Neural cell (in vitro differentiated cells): ENCODE measurements at regions not wholly inside any gene's neighbourhood (a gene's known extent, or its start where the extent isn't known, plus 50 kb on each side); places are given as distances from the start of the nearest gene placed in this dataset.

Experiments
- H2AFZ ChIP-seq: fragments of 200-600, 300-800 bp; sonication (generic), shearing (Covaris generic); 2 replicates; pipeline ENCODE4 v1.6.0; 2014; ENCODE audit warnings: low read depth, mild to moderate bottlenecking, antibody characterized with exemption, low read length, moderate library complexity
- H3F3A ChIP-seq: fragments of 200-600 bp; shearing (Covaris generic); 2 replicates; pipeline ENCODE4 v1.6.1; 2016; ENCODE audit warnings: mild to moderate bottlenecking, moderate library complexity, mixed read lengths, antibody characterized with exemption, low read length; ENCODE audit not compliant: insufficient read depth, poor library complexity, severe bottlenecking
- H3K27ac ChIP-seq: fragments of 200-600, 300-800 bp; sonication (generic), shearing (Covaris generic); 2 replicates; pipeline ENCODE4 v1.5.1; 2014; ENCODE audit warnings: mild to moderate bottlenecking, low read length, moderate library complexity
- H3K27me3 ChIP-seq: fragments of 300-800, 200-600 bp; sonication (generic), shearing (Covaris generic); 2 replicates; pipeline ENCODE4 v1.6.0; 2014; ENCODE audit warnings: mild to moderate bottlenecking, low read depth, low read length, moderate library complexity; ENCODE audit not compliant: insufficient read depth
- H3K36me3 ChIP-seq: fragments of 300-800, 200-600 bp; sonication (generic), shearing (Covaris generic); 2 replicates; pipeline ENCODE4 v1.5.1; 2014; ENCODE audit warnings: mild to moderate bottlenecking, antibody characterized with exemption, low read length, moderate library complexity; ENCODE audit not compliant: insufficient read depth
- H3K4me2 ChIP-seq: fragments of 300-800, 200-600 bp; sonication (generic), shearing (Covaris generic); 2 replicates; pipeline ENCODE4 v1.6.0; 2014; ENCODE audit warnings: mild to moderate bottlenecking, low read length
- H3K4me3 ChIP-seq: fragments of 300-800, 200-600 bp; sonication (generic), shearing (Covaris generic); 2 replicates; pipeline ENCODE4 v1.5.1; 2014; ENCODE audit warnings: mild to moderate bottlenecking, low read length, moderate library complexity
- H3K79me2 ChIP-seq: fragments of 200-600 bp; shearing (Covaris generic); replicated peaks from 2 replicates; pipeline ENCODE4 v1.6.0; 2014; ENCODE audit warnings: mild to moderate bottlenecking, low read length, moderate library complexity; ENCODE audit not compliant: insufficient read depth
- H3K9ac ChIP-seq: fragments of 300-800, 200-600 bp; sonication (generic), shearing (Covaris generic); 2 replicates; pipeline ENCODE4 v1.6.1; 2016; ENCODE audit warnings: mild to moderate bottlenecking, low read length, mixed read lengths
- H3K9me2 ChIP-seq: fragments of 200-600 bp; shearing (Covaris generic); 2 replicates; pipeline ENCODE4 v1.6.1; 2016; ENCODE audit warnings: mild to moderate bottlenecking, low read length, mixed read lengths; ENCODE audit not compliant: insufficient read depth
- H3K9me3 ChIP-seq: fragments of 200-600, 300-800 bp; sonication (generic), shearing (Covaris generic); 2 replicates; pipeline ENCODE4 v1.6.1; 2016; ENCODE audit warnings: mild to moderate bottlenecking, mixed run types, low read length, moderate library complexity, mixed read lengths
- H4K20me1 ChIP-seq: fragments of 200-600 bp; shearing (Covaris generic); 2 replicates; pipeline ENCODE4 v1.6.1; 2016; ENCODE audit warnings: mild to moderate bottlenecking, mixed run types; ENCODE audit not compliant: insufficient read depth
- CTCF ChIP-seq: fragments of 450-650 bp; IDR thresholded peaks from 2 replicates; pipeline ENCODE4 v1.5.1; 2014; ENCODE audit warnings: antibody characterized with exemption, mild to moderate bottlenecking, moderate library complexity; ENCODE audit not compliant: poor library complexity, severe bottlenecking
- EP300 ChIP-seq: fragments of 450-650 bp; conservative IDR thresholded peaks from 2 replicates; pipeline ENCODE4 v1.6.1; 2014; ENCODE audit warnings: antibody characterized with exemption, mild to moderate bottlenecking, moderate library complexity; ENCODE audit not compliant: poor library complexity, severe bottlenecking
- EZH2 ChIP-seq: fragments of 200-600, 300-800 bp; shearing (Covaris generic), sonication (generic); IDR thresholded peaks from 2 replicates; pipeline ENCODE4 v1.6.1; 2014; ENCODE audit warnings: antibody characterized with exemption, low read length, borderline replicate concordance, mild to moderate bottlenecking; ENCODE audit not compliant: insufficient read depth, poor library complexity, severe bottlenecking
- MXI1 ChIP-seq: fragments of 450-650 bp; conservative IDR thresholded peaks from 2 replicates; pipeline ENCODE4 v1.6.1; 2014; ENCODE audit warnings: antibody characterized with exemption, mild to moderate bottlenecking; ENCODE audit not compliant: poor library complexity, severe bottlenecking
- POLR2AphosphoS5 ChIP-seq: IDR thresholded peaks from 2 replicates; pipeline ENCODE4 v1.6.1; 2012
- RAD21 ChIP-seq: fragments of 450-650 bp; conservative IDR thresholded peaks from 2 replicates; pipeline ENCODE4 v1.6.1; 2014; ENCODE audit warnings: antibody characterized with exemption, mild to moderate bottlenecking, moderate library complexity
- REST ChIP-seq: IDR thresholded peaks from 2 replicates; pipeline ENCODE4 v1.6.1; 2012; ENCODE audit warnings: borderline replicate concordance
- SMC3 ChIP-seq: fragments of 450-650 bp; conservative IDR thresholded peaks from 2 replicates; pipeline ENCODE4 v1.6.1; 2014; ENCODE audit warnings: antibody characterized with exemption, mild to moderate bottlenecking, moderate library complexity; ENCODE audit not compliant: poor library complexity
- TAF1 ChIP-seq: IDR thresholded peaks from 2 replicates; pipeline ENCODE4 v1.6.1; 2012; ENCODE audit warnings: low read depth

GRCh38 chr5:104444656-104445055 is 882.1 kb upstream of the NUDT12 start:
- Histone ChIP-seq H4K20me1 (no peaks in the 10 kb centered on the region), H3K9ac (no peak overlapping the region), H3K4me3 (no peak overlapping the region), H2AFZ (no peak overlapping the region), H3K79me2 (no peaks in the 10 kb centered on the region), H3K27ac (no peak overlapping the region), H3K27me3 (no peaks in the 10 kb centered on the region), H3K4me2 (no peak overlapping the region), H3K9me2 (no peaks in the 10 kb centered on the region), H3K9me3 (no peaks in the 10 kb centered on the region), H3K36me3 (no peaks in the 10 kb centered on the region), H3F3A (no peaks in the 10 kb centered on the region)
- TF ChIP-seq SMC3: no peak
- TF ChIP-seq REST: no peak
- TF ChIP-seq CTCF: no peak
- peak; percentile 74 for TF ChIP-seq POLR2AphosphoS5
- no peak for TF ChIP-seq MXI1
- peak; percentile 92 for TF ChIP-seq EP300
- TF ChIP-seq EZH2: no peak
- TF ChIP-seq RAD21: no peak
- no peak for TF ChIP-seq TAF1

- Histone ChIP-seq H3K79me2 (no peaks in the 10 kb centered on the region), H3K4me2 (no peak overlapping the region), H3K27me3 (no peaks in the 10 kb centered on the region), H3K9me3 (no peaks in the 10 kb centered on the region), H3K9ac (no peak overlapping the region), H3K36me3 (no peaks in the 10 kb centered on the region), H3K9me2 (no peaks in the 10 kb centered on the region), H4K20me1 (no peaks in the 10 kb centered on the region), H3K4me3 (no peak overlapping the region), H2AFZ (no peak overlapping the region), H3F3A (no peaks in the 10 kb centered on the region), H3K27ac (no peak overlapping the region)
- TF ChIP-seq TAF1 (no peak), MXI1 (no peak), EZH2 (no peak), POLR2AphosphoS5 (no peak)
These were observed 881.1 kb upstream of the NUDT12 start for GRCh38 chr5:104443706-104444105.

GRCh38 chr5:104431981-104432380 is 869.4 kb upstream of the NUDT12 start:
- Histone ChIP-seq H3K79me2 (no peaks in the 10 kb centered on the region), H3K36me3 (no peaks in the 10 kb centered on the region), H3K27ac (no peak overlapping the region), H3K9me3 (no peaks in the 10 kb centered on the region), H3K27me3 (no peaks in the 10 kb centered on the region), H4K20me1 (no peaks in the 10 kb centered on the region), H3K4me2 (no peak overlapping the region), H3F3A (no peaks in the 10 kb centered on the region), H2AFZ (no peak overlapping the region), H3K9ac (no peak overlapping the region), H3K9me2 (no peaks in the 10 kb centered on the region), H3K4me3 (no peak overlapping the region)
- TF ChIP-seq RAD21 (no peak), POLR2AphosphoS5 (no peak), TAF1 (no peak), MXI1 (no peak), CTCF (no peak), SMC3 (no peak), EZH2 (no peak), EP300 (no peak), REST (no peak)
